ENCODE measurements at regions not wholly inside any gene's neighbourhood (a gene's known extent, or its start where the extent isn't known, plus 50 kb on each side); places are given as distances from the start of the nearest gene placed in this dataset.

GRCh38 chr2:39954346-39954745 is 175.3 kb upstream of the THUMPD2 start:
- DNase-seq (ENCODE audit: low spot score): no peak
- in situ Hi-C loops (cut with MboI; ENCODE audit: low pct_unique_long_range_greater_than_20kb, low sequenced_read_pairs, unreplicated experiment): no loop called here
- TF ChIP-seq CTCF (IDR thresholded peaks at IDR 0.05; ENCODE audit: extremely low read depth, insufficient read depth, missing control alignments): no peak

DNA sequence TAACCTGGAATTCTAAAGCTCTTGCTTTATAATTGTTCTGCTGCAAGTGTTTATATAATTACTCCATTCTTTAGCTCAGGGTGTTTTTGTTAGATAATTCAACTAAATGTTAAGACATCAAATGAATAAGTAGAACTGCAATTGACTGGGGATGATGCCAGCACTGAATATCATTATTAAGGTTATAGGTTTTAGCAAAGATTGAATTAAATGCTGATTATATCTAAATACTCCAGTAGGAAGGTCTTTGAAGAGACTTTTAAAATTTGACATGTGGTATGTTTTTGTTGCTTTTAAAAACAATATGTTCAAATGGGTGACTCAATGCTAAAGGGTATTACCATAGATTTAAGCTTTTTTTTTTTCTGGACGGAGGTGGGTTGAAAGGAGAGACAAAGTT is 170.1 kb upstream of the THUMPD2 start:
- no peak for TF ChIP-seq CTCF (IDR thresholded peaks at IDR 0.05; ENCODE audit: extremely low read depth, insufficient read depth, missing control alignments)
- in situ Hi-C loops (cut with MboI; ENCODE audit: low pct_unique_long_range_greater_than_20kb, low sequenced_read_pairs, unreplicated experiment): no loop called here
- no peak for DNase-seq (ENCODE audit: low spot score)

DNA sequence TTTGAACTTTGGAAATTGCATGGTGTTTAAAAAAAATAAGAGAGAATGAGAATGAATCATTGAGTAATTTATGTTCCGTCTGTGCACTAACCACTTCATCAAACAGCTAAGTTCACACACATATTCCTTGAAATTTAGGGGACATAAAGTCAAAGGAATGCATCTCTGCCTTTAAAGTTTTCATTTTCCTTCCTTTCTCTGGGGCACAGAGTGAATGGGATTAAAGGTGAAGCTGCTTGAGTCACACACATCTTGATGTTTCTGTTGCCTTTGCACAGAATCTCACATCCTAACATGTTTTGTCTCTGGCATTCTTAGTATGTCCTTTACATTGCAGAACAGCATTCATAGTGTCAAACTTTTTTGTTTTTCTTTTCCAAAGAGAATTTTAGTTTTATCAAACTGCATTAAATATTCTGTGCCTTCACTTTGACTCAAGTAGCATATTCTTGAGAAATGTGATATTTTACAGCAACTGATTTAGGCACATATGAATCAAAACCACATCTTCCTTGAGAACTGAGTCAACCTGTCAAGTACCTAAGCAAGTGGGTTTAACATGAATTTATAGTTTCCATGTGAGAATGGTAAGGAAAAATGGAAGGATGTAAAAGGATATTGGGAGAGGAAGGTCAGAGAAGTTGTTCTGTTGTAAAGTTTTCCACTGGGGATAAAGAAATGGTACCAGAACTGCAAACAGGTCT is 169.1 kb upstream of the THUMPD2 start:
- DNase-seq (ENCODE audit: low spot score): no peak
- TF ChIP-seq CTCF (IDR thresholded peaks at IDR 0.05; ENCODE audit: extremely low read depth, insufficient read depth, missing control alignments): no peak
- in situ Hi-C loops (cut with MboI; ENCODE audit: low pct_unique_long_range_greater_than_20kb, low sequenced_read_pairs, unreplicated experiment): no loop called here

DNA sequence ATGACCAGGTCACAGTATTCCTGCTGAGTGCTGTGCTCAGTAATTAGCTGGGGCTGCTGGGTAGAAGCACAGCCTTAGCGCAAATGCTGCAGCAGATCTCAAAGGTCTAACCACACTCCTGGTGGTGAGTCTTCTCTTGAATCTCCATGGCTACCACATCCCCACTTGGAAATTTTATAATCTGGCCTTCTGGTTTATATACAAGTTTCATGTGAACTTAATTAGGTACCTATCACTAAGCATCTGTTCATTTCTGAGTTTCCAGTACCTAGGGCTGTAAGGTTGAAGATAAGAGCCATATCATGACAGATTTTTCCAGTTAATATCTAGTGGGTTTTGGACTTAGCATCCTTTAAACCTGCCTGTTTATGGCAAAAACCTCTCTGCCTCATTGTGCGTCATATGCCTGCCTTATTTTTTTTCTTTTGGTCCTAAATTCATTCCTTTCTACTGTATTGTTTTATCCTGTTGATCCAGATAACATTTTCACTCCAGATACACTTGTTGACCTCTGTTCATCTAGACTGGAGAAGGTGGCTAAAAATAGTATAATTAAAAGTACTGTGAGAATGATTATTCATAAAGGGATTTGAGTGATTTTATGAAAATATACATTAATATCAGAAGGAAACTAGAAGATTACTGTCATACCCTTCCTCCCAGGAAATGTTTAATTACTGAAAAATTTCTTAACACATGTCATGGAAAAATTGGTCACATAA is 168.4 kb upstream of the THUMPD2 start:
- in situ Hi-C loops (cut with MboI; ENCODE audit: low pct_unique_long_range_greater_than_20kb, low sequenced_read_pairs, unreplicated experiment): no loop called here
- TF ChIP-seq CTCF (IDR thresholded peaks at IDR 0.05; ENCODE audit: extremely low read depth, insufficient read depth, missing control alignments): no peak
- no peak for DNase-seq (ENCODE audit: low spot score)

DNA sequence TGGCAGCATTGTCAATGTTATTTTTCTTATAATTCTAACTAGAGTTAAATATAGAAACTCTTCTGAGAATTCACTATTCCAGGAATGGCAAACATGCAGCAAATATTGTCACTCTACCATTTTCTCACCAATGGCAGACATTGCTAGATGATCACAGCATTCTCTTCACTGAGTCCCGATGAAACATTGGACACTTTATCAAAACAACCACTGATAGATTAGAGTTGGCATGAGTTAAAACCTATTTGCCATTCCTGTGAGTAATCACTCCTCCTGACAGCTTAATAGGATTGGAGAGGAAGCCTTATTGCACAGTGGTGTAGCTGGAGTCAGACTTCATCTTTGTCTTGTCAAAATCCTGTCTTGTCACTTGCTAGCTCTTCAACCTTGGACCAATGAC is 163.9 kb upstream of the THUMPD2 start:
- in situ Hi-C loops (cut with MboI; ENCODE audit: low pct_unique_long_range_greater_than_20kb, low sequenced_read_pairs, unreplicated experiment): no loop called here
- TF ChIP-seq CTCF (IDR thresholded peaks at IDR 0.05; ENCODE audit: extremely low read depth, insufficient read depth, missing control alignments): no peak
- no peak for DNase-seq (ENCODE audit: low spot score)

- no peak for DNase-seq (ENCODE audit: low spot score)
- in situ Hi-C loops (cut with MboI; ENCODE audit: low pct_unique_long_range_greater_than_20kb, low sequenced_read_pairs, unreplicated experiment): no loop called here
- TF ChIP-seq CTCF (IDR thresholded peaks at IDR 0.05; ENCODE audit: extremely low read depth, insufficient read depth, missing control alignments): no peak
Measured at GRCh38 chr2:39938035-39938835, 159.2 kb upstream of the THUMPD2 start.
